T-helper 1 cell treated with Interleukin-12 subunit alpha and Interleukin-12 subunit beta and Interleukin-4 antibody, amounts not matched to agents 30 μg/mL and 1 μg/mL, for 36 hours (primary cell): ENCODE measurements at regions not wholly inside any gene's neighbourhood (a gene's known extent, or its start where the extent isn't known, plus 50 kb on each side); places are given as distances from the start of the nearest gene placed in this dataset.

Experiments
- H3K27ac Mint-ChIP-seq: one replicate; pipeline ENCODE4 v1.8.0; 2021; ENCODE audit warnings: mild to moderate bottlenecking, mixed read lengths
- H3K27me3 Mint-ChIP-seq: one replicate; pipeline ENCODE4 v1.8.0; 2021; ENCODE audit warnings: low read depth, mixed read lengths
- H3K36me3 Mint-ChIP-seq: one replicate; pipeline ENCODE4 v1.8.0; 2021; ENCODE audit warnings: low read depth, mixed read lengths
- H3K4me1 Mint-ChIP-seq: one replicate; pipeline ENCODE4 v1.8.0; 2021; ENCODE audit warnings: low read depth, mixed read lengths
- H3K4me3 Mint-ChIP-seq: one replicate; pipeline ENCODE4 v1.8.0; 2021; ENCODE audit warnings: mild to moderate bottlenecking, moderate library complexity, mixed read lengths
- H3K9me3 Mint-ChIP-seq: one replicate; pipeline ENCODE4 v1.8.0; 2021; ENCODE audit warnings: mixed read lengths

DNA sequence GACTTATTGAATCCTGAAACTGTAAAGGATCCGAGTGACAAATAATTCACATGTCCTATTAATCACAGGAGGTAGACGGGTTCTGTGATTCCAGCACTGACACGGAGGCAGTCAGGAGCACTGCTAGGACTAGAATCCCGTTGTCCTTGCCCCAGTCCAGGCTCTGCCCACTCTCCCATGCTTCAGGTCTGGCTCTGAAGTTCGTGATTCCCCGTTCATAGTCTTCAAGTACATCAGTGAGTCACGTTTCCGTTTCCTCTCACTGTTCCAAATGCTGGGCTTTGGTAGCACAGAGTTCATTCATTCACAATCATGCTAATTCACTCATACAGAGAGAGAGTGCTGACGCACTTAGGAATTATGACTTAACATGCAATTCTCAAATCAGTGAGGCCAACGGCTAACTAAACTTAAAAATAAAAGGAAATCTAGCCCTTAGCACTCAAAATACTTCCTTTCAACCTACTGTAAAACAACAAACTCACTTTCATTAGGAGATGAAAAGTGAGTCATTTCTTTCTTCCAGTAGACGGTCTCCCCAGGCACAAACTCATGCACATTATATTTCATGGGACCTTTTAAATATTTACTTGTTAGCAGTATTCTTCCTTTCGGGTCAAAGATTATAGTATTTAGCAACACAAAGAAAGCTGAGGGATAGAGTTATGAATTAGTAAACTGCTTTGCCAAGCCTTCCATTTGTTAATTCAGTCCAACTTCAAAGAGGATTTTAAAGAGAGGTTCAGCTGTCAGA is 94.0 kb upstream of the NHSL1 start:
- Mint-ChIP-seq H3K9me3 (no peaks in the 10 kb centered on the region), H3K27ac (peak overlapping the region; percentile 43), H3K4me1 (peaks cover 26% of the 10 kb centered on the region), H3K36me3 (no peaks in the 10 kb centered on the region), H3K27me3 (no peaks in the 10 kb centered on the region), H3K4me3 (peak overlapping the region; percentile 25)

DNA sequence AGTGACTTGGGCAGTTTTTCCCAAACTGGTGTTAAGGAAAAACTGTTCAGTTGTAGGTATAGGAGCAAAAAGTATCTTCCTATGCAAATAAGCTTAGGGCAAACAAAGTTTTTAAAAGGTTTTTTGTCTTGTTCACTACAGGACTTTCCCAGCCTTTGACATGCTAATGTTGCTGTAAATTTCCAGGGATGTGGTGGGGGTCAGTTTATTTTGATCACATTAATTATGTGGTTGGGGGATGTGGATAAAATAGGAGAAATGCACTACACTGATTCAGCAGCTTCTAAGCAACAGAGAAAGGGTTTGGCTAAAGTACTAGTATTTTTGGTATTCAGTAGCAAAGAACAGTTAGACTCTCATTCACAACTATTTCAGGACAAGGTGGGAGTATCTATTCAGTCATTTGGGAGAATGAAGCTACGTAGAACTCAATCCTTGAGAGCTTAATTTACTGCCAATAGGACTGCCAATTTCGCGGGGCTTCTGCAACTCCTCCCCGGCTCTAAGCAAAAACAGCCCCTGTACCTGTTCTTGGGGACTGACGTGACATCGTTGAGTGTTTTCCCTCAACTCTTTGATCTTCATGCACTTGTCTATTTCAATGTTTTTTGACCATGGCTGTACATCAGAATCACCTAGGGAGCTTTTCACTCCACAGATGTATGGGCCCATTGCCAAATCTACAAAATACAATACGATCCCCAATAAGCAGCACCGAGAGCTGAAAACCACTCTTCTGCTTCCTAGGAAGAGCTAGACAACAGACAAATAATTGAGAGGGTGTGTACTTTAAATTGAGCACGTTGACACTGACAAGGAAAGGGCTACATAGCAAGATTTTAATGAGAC is 94.8 kb upstream of the NHSL1 start:
- no peak overlapping the region for H3K27ac Mint-ChIP-seq
- H3K9me3 Mint-ChIP-seq, result no peaks in the 10 kb centered on the region
- peaks cover 23% of the 10 kb centered on the region for H3K4me1 Mint-ChIP-seq
- H3K27me3 Mint-ChIP-seq, result no peaks in the 10 kb centered on the region
- no peaks in the 10 kb centered on the region for H3K36me3 Mint-ChIP-seq
- H3K4me3 Mint-ChIP-seq, result no peak overlapping the region

DNA sequence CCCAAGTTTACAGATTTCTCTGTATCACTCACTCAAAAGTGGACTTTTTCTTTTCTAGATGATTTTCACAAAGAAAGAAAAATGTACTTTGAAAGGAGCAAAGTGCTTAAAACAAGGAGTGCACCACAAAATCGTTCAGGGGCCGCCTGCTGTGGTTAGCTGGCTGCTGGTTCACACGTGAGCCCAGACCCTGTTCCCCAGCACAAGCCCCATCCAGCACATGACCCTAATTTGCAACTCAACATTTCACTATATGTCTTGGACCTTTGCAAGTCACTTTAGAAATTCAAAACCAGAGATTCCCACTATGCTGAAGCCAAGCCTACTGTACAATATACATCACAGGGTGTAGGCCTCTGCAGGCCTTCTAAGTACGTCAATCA is 95.5 kb upstream of the NHSL1 start:
- H3K36me3 Mint-ChIP-seq, result no peaks in the 10 kb centered on the region
- H3K4me3 Mint-ChIP-seq, result no peak overlapping the region
- no peaks in the 10 kb centered on the region for H3K9me3 Mint-ChIP-seq
- H3K27ac Mint-ChIP-seq, result no peak overlapping the region
- H3K27me3 Mint-ChIP-seq, result no peaks in the 10 kb centered on the region
- peaks cover 20% of the 10 kb centered on the region for H3K4me1 Mint-ChIP-seq

DNA sequence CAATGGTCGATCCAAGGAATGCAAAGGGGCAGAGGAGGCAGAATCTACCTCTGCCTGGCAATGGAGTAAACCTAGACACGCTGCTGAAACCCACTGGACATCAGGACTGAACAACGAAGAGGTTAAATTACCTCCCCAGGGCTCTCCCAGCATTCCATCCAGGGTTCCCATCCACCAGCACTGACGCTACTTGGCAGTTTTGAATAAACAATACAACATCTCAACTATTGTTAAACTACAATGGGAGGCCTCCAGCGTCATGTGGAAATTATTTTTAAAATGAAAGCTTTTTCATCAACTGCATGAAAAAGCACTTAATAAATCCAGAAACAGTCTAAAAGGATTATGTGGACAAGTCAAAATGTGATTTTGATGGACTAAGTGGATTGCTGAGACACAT is 96.8 kb upstream of the NHSL1 start:
- peaks cover 17% of the 10 kb centered on the region for H3K4me1 Mint-ChIP-seq
- no peak overlapping the region for H3K4me3 Mint-ChIP-seq
- H3K27me3 Mint-ChIP-seq, result no peaks in the 10 kb centered on the region
- no peaks in the 10 kb centered on the region for H3K36me3 Mint-ChIP-seq
- H3K9me3 Mint-ChIP-seq, result no peaks in the 10 kb centered on the region
- no peak overlapping the region for H3K27ac Mint-ChIP-seq

DNA sequence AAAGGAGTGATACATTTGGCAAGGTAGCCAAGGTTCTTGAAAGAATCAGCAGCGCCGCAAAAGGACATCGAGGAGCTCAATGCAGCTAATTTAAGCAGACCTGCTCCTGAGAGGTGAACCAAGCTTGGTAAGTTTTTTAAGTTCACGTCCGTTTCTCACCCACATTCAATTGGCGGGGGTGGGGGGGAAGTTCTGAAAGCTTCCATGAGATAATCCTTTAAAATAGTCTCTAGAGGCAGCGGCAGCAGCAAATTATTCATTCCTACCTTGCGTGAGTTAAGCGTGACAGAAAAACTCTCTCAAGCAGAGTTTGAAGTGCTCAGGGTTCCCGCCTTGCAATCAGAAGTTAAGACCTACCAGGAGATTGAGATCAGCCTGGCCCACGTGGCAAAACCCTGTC is 97.3 kb upstream of the NHSL1 start:
- Mint-ChIP-seq H3K4me1 (peaks cover 17% of the 10 kb centered on the region), H3K4me3 (no peak overlapping the region), H3K27me3 (no peaks in the 10 kb centered on the region), H3K9me3 (no peaks in the 10 kb centered on the region), H3K27ac (no peak overlapping the region), H3K36me3 (no peaks in the 10 kb centered on the region)

DNA sequence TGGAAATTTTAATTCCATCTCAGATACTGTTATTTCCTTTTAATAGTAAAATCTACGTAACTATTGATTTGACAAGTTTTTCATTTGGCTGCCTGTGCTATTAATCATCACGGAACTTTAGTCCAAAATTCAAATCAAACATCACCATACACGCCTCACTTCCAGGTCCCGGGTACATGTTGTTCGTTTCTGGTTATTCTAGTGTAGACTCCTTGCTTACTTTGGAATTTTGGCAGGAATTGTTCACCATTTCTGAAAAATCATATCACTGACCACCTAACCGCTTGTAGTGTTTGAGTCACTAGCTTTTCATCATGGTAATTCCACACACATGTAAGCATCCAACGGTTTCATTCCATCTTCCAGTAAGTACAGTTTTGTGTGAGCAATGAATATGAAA is 98.0 kb upstream of the NHSL1 start:
- Mint-ChIP-seq H3K4me1 (peaks cover 17% of the 10 kb centered on the region), H3K4me3 (no peak overlapping the region), H3K27ac (no peak overlapping the region), H3K27me3 (peaks cover 2% of the 10 kb centered on the region), H3K9me3 (no peaks in the 10 kb centered on the region), H3K36me3 (no peaks in the 10 kb centered on the region)

DNA sequence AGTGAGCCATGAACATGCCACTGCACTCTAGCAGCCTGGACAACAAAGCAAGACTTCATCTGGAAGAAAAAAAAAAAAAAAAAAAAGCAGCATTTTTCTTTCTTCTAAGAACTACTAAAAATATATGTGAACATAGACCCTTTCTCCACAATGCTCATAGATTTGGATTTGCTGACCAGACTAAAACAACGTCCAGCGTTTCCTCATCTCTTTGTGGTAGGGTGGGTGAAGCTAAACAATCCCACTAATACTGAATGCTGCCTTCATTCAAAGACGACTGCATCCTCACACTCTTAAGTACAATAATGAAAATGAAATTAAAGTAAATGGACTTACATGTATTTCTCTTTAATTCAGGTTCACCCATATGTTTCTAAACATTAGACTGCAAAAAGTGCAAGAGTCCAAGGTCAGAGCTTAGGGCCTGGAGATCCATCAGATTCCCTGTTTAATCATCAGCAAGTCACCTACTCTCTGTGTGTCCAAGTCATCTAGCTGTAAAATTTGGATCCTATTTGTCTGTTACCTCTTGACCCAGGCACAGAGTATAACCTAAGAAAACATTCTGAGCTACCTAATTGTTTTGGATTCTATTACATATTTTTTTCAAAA is 99.4 kb upstream of the NHSL1 start:
- Mint-ChIP-seq H3K4me3 (no peak overlapping the region), H3K36me3 (no peaks in the 10 kb centered on the region), H3K27ac (no peak overlapping the region), H3K27me3 (peaks cover 11% of the 10 kb centered on the region), H3K9me3 (no peaks in the 10 kb centered on the region), H3K4me1 (peaks cover 4% of the 10 kb centered on the region)

DNA sequence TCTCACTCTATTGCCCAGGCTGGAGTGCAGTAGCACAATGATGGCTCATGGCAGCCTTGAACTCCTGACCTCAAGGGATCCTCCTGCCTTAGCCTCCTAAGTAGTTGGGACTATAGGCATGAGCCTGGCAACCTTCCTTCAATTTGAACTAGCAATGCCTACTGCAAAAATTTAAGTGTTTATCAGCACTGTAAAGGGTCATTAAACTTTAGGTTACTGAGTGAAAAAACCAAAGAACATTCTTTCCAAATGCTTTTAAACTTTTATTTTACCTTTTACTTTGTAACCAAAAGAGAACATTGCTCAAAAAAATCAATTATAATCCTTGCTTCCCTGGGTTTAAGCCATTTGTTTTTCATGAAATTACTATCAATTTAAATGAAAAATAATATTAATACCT is 101.0 kb upstream of the NHSL1 start:
- Mint-ChIP-seq H3K27me3 (peaks cover 22% of the 10 kb centered on the region), H3K36me3 (no peaks in the 10 kb centered on the region), H3K4me3 (no peak overlapping the region), H3K27ac (no peak overlapping the region), H3K9me3 (no peaks in the 10 kb centered on the region), H3K4me1 (no peaks in the 10 kb centered on the region)

DNA sequence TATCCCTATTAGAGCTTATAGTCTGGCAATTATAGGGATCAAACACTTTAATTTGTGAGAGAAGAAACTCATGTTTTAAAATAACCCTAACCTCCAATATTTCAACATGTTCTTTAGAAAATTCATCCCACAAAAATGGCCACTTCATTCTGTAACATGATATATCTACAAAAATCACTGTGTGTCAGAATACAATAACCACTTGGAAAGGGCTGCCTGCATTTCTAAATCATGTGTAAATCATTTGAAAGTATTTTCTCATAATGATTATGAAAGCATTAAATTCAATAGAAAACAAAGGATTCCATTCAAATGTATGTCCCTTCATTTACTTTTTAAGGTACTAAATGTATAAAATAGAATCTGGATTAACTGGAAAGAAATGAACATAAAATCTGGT is 101.4 kb upstream of the NHSL1 start:
- H3K27ac Mint-ChIP-seq, result no peak overlapping the region
- no peaks in the 10 kb centered on the region for H3K36me3 Mint-ChIP-seq
- H3K27me3 Mint-ChIP-seq, result peaks cover 27% of the 10 kb centered on the region
- no peak overlapping the region for H3K4me3 Mint-ChIP-seq
- H3K4me1 Mint-ChIP-seq, result no peaks in the 10 kb centered on the region
- H3K9me3 Mint-ChIP-seq, result no peaks in the 10 kb centered on the region

DNA sequence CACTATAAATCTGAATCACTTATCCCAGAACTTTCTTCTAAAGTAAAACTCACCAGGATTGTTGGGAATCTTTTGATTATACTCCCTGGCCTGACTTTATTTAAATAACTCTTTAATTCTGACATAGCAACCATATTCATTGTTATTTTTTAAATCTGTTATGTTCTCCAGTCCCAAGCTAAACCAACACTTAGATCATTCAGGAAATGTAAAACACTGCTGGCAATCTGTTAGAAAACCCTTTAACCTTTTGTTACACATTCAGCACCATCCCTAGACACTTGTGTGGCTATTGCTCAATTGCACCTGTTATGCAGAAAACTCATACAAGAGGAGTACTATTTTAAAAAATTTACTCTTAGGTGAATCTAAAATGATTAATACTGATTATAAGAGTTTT is 101.8 kb upstream of the NHSL1 start:
- H3K27me3 Mint-ChIP-seq, result peaks cover 27% of the 10 kb centered on the region
- H3K4me3 Mint-ChIP-seq, result no peak overlapping the region
- H3K36me3 Mint-ChIP-seq, result no peaks in the 10 kb centered on the region
- no peaks in the 10 kb centered on the region for H3K4me1 Mint-ChIP-seq
- no peaks in the 10 kb centered on the region for H3K9me3 Mint-ChIP-seq
- no peak overlapping the region for H3K27ac Mint-ChIP-seq

DNA sequence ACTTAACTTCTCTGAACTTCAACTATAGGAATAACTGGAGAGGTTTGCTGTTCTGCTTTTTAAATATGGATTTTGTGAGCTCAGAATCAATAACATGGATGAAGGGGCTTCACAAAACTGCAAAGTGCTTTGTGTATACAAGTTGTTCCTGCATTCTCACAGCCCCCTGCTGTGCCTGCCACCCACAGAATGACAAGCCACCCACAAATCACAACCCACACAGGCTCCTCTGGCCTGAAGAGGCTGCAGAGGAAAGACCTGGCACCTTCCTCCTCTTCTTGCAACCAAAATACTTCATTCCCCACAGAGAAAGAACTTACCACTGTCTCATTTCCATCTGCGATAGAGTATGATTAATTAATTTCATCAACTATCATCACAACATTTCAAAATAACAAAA is 106.7 kb upstream of the NHSL1 start:
- Mint-ChIP-seq H3K36me3 (no peaks in the 10 kb centered on the region), H3K27ac (no peak overlapping the region), H3K4me3 (no peak overlapping the region), H3K4me1 (no peaks in the 10 kb centered on the region), H3K27me3 (peaks cover 30% of the 10 kb centered on the region), H3K9me3 (no peaks in the 10 kb centered on the region)

DNA sequence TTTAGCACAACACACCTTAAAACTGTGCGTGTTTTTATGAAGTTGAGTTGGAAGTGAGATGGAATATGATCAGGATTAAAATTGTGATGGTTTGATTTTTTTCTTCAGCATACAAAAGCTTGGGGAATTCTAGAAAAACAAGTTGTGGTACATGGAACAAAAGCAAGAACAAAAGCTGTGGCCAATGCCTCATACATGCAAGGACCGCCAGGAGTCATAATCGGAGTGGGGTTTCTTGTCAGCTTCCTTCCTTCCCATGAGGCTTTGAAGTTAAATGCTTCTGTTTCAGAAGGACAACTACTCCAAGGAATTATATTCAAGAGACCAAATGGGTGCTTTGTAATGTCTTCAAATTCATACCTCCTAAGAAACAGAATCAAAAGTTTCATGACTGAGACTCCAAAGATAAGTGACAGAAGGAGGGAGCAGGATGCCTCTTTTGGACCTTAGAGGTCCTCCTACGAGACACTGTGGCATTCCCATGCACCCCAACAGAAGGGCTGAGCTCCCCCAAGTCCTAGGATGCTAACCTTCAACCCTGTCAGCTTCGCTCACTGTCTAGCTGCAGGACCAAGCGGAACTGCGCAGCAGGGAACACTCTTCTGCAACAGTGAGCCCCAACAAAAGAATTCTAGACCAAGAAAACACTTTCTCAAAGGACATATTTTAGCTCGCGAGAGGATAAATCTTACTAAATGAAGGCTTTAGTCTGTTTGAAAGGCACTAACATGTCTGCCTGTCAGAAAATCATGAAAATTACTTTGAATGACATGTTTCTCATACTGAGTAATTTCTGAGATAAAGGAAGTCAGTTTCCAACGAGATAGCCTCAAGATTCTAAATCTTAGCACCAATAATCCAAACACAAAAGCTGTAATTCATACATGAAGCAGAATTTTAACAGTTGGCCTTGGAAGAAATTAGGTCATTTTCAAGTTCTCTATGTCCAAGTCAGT is 108.5 kb upstream of the NHSL1 start:
- H3K36me3 Mint-ChIP-seq, result no peaks in the 10 kb centered on the region
- no peaks in the 10 kb centered on the region for H3K4me1 Mint-ChIP-seq
- H3K27ac Mint-ChIP-seq, result no peak overlapping the region
- no peaks in the 10 kb centered on the region for H3K9me3 Mint-ChIP-seq
- H3K4me3 Mint-ChIP-seq, result no peak overlapping the region
- H3K27me3 Mint-ChIP-seq, result peaks cover 24% of the 10 kb centered on the region

DNA sequence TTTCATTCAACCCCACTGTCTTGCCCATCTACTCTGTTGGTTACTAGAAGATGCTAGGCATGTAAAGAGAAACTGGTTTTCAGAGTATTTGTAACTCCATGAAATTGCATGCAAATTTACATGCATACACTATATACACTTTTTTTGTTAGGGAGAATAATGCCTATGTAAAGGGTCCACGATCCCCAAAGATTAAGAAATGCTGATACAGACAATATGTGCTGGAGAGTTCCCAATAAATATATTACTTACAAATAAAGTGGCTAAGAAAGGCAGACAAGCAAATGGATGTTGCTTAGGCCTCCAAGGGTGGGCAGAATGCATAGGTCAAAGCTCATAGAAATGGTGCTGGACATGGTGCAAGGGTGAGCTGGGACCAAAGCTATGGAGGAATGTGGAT is 109.6 kb upstream of the NHSL1 start:
- Mint-ChIP-seq H3K4me1 (no peaks in the 10 kb centered on the region), H3K4me3 (no peak overlapping the region), H3K36me3 (no peaks in the 10 kb centered on the region), H3K27ac (no peak overlapping the region), H3K27me3 (peaks cover 17% of the 10 kb centered on the region), H3K9me3 (no peaks in the 10 kb centered on the region)

DNA sequence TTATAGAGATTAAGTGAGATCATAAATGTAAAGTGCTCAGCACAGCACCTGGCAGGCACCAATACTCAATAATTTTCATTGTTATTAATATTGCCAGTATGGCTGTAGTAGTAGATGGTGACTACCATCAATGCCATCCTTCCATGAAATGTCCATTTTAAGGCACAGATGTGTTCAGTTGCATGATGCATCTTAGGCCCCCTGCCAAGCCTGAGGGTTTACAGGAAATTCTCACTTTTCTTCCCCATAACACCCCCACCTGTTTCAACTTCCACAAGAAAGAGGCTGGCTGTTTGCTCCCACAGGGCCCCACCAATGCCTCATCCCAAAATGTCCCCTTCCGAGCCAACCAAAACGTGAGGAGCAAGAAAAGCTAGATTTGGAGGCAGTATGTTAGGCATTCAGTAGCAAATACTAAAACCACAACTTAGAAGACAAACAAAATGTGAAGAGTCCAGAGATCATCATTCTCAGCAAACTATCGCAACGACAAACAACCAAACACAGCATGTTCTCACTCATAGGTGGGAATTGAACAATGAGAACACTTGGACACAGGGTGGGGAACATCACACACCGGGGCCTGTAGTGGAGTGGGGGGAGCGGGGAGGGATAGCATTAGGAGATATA is 110.6 kb upstream of the NHSL1 start:
- Mint-ChIP-seq H3K27ac (no peak overlapping the region), H3K36me3 (no peaks in the 10 kb centered on the region), H3K4me1 (no peaks in the 10 kb centered on the region), H3K9me3 (no peaks in the 10 kb centered on the region), H3K27me3 (peaks cover 13% of the 10 kb centered on the region), H3K4me3 (no peak overlapping the region)
